ENCODE measurements at regions not wholly inside any gene's neighbourhood (a gene's known extent, or its start where the extent isn't known, plus 50 kb on each side); places are given as distances from the start of the nearest gene placed in this dataset.
A peak's percentile ranks its signal among the peaks of the same experiment; 100 is the strongest.
"Not testable (repeated sequence)": the region's sequence is repeated elsewhere in the genome, so short reads cannot be mapped to it uniquely, and the experiment has no call there.

GRCh38 chr1:214095896-214096295 lies 108.1 kb downstream of the PROX1 start:
- DNase-seq (ENCODE audit: low spot score), result not testable (repeated sequence)

GRCh38 chr1:214101246-214101645 lies 113.5 kb downstream of the PROX1 start:
- no peak for DNase-seq (ENCODE audit: low spot score)

GRCh38 chr1:214101828-214102227 lies 114.1 kb downstream of the PROX1 start:
- no peak for DNase-seq (ENCODE audit: low spot score)

DNA sequence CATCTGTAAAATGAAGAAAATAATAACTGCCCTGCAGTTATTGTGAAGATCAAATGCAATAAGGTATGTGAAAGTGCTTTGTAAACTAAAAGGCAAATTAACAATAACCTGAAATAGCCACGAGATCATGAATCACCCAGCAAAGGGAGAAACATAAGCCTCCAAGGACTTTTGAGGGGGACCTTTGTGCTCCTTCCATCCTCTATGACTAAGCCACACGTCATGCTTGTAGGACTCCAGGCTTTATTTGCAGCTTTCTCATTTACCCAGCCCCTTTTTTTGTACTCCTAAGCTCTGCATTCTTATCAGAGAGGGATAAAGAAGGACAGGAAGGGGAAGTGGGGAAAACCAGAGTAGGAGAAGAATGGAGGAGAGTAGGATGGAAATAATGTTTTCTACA lies 115.1 kb downstream of the PROX1 start:
- DNase-seq (ENCODE audit: low spot score), result no peak

- no peak for DNase-seq (ENCODE audit: low spot score)
These were observed 116.0 kb downstream of the PROX1 start for GRCh38 chr1:214103778-214104177.

DNA sequence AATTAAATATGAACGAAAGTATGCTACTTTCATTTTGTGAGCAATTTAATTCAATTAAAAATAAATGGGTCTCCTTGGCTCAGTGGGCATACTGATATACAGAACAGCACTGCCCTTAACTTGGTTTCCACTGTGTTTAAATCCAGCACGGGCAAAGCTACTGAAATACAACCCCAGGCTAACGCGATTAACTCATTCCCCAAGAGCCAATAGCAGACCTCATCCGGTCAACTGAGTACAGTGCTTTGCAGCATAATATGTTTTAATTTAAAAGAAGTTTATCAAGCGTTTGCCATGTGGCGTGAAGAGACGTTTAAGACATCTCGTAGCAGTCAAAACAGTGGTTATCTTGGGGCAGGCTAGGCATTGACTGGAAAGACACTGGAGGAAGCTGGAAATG lies 118.6 kb downstream of the PROX1 start:
- DNase-seq (ENCODE audit: low spot score), result no peak

DNA sequence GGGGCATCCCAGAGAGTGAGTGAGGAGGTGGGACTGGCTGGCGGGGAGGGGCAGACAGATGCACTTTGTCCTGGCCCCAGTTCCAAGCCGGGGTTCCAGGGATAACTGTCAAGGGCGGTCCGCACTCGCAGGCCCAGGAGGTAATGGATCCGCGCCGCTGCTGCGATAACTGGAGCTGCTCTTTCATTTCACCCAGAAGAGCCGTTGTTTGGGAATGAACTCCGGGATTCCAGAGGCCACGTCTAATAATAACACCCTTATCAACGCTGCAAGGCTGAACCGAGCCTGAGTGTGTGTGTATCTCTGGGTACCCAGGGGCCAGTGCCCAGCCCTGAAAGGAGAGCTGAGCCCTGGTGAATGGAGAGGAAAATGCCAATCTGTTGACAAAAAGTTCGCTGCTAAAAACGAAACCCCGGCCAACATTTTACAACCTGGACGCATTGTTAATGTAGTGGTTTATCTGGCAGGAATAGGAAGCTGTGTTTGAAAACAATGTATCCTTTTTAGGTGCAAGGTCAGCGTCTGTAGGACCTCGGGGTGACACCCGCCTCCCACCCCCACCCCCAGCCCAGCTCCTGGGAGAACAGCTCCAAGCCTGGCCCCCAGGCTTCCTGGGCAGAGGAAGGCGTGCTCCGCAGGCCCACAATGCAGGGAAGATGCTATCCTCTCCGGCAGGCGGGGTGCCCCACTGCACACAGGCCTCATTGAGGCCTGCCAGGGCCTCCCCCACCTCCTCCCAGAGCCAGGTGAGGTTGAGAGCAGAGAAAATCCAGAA lies 119.7 kb downstream of the PROX1 start:
- DNase-seq (ENCODE audit: low spot score), result no peak

DNA sequence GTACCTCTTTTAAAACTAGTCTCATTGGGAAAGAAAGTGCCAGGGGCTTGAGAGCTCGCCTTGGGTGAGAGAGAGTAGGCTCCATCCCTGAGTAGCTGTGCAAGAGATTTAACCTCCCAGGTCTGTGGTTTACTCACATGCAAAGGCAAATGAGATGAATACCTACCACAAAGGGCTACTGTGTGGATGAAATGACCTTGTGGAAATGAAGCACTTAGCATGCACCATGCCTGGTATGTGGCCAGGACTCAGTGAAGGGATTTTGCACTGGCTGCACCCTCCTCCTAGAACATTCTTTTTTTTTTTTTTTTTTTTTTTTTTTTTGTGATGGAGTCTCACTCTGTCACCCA lies 120.3 kb downstream of the PROX1 start:
- no peak for DNase-seq (ENCODE audit: low spot score)

DNA sequence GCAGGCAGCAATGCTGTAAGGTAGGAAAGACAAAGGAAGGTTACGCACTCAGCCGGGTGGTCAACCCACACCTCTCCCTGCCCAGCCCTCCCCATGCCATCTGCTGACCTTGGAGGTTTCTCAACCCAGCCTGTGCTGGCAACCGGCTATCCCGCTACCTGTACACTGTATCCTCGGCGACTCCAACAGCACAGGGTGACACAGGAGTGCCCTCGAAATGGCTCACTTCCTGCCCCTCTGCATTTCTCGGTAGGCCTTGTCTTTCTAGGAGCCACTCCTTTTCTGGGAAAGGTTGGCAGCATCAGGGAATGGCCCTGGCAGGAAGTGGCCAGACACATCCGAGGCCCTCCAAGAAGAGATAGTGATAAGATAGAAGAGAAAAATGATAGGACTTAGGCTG lies 124.0 kb downstream of the PROX1 start:
- no peak for DNase-seq (ENCODE audit: low spot score)

- no peak for DNase-seq (ENCODE audit: low spot score)
These were observed 128.5 kb downstream of the PROX1 start for GRCh38 chr1:214116258-214116657.

GRCh38 chr1:214117780-214118179 lies 130.0 kb downstream of the PROX1 start:
- DNase-seq (ENCODE audit: low spot score), result no peak

DNA sequence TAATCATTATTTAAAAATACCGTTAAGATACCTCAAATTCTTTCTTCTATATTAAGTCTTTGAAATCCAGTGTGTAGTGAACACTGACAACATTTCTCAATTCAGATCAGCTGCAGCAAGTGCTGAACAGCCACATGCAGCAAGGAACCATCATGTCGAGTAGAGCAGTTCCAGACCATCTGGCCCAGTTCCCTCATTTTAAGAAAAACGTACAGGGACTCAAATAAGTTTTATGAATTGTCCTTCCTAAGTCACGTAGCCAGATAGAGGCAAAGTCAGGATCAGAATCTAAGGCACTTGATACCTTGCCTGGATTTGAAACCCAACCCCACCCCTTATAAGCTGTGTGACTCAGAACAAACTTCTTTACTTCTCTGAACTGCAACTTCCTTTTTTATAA lies 132.4 kb downstream of the PROX1 start:
- DNase-seq (ENCODE audit: low spot score), result no peak

DNA sequence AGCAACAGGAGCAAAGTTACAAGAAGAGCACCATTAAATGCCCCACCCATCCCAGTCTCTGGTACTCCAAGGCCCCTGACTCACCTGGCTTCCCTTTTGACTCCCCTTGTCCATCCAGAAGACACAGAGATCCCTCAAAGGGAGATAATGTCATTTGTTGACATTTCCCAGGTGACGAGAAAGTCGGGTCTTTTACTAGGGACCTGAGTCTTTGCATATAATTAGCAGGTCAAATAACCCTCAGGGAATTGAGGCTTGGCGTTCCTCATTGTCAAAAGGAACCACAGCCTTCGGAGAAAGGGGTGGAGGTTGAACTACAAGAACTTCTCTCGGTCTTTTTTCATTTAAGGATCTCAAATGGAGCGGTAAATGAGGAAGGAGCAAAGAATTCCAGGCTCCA lies 133.2 kb downstream of the PROX1 start:
- no peak for DNase-seq (ENCODE audit: low spot score)

DNA sequence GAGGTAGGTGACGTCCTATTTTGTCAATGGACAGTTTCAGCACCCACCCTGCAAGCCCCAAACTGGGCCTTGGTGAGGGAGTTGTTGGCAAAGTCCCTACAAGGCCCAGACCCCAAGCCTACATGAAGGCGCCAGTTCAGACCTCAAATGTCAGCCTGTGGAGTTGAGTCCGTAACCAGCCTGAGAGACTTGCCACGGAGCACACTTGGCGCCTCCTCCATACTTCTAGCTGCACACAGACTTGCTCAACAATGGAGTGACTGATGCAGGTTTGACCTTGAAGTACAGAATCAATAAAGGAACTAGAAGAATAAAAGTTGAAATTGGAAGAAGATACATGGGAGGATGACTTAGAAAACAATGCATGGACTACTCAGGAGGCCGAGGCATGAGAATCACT lies 134.3 kb downstream of the PROX1 start:
- no peak for DNase-seq (ENCODE audit: low spot score)

GRCh38 chr1:214123061-214123784 lies 135.4 kb downstream of the PROX1 start:
- peak; percentile 68 for DNase-seq (ENCODE audit: low spot score)

- no peak for DNase-seq (ENCODE audit: low spot score)
These were observed 136.6 kb downstream of the PROX1 start for GRCh38 chr1:214124281-214124805.

GRCh38 chr1:214124915-214125314 lies 137.1 kb downstream of the PROX1 start:
- DNase-seq (ENCODE audit: low spot score), result no peak

GRCh38 chr1:214125819-214126218 lies 138.0 kb downstream of the PROX1 start:
- no peak for DNase-seq (ENCODE audit: low spot score)

GRCh38 chr1:214126697-214127146 lies 138.9 kb downstream of the PROX1 start:
- no peak for DNase-seq (ENCODE audit: low spot score)

DNA sequence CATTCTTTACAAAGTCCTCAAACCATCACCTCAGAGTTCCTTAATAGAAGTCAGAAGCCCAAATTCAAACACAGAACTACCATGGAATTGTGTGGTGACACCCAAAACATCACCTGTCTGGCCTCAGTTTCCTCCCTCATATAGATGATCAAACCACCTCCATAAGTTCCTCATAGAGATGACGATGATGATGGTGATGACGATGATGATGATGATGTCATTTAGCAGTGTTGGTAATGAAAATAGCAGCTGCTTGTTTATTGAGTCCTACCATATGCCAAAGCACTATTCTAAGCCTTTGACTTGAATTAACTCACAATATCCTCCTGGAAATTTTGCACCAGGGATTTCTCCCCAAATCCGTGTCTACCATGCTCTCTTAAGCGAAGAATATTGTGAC lies 139.9 kb downstream of the PROX1 start:
- DNase-seq (ENCODE audit: low spot score), result no peak

GRCh38 chr1:214135886-214136285 lies 145.1 kb upstream of the SMYD2 start:
- no peak for DNase-seq (ENCODE audit: low spot score)

GRCh38 chr1:214136324-214136919 lies 144.5 kb upstream of the SMYD2 start:
- no peak for DNase-seq (ENCODE audit: low spot score)

- no peak for DNase-seq (ENCODE audit: low spot score)
These were observed 139.5 kb upstream of the SMYD2 start for GRCh38 chr1:214141486-214141885.

Measured in putamen (tissue), 1 donor.